ENCODE measurements at regions not wholly inside any gene's neighbourhood (a gene's known extent, or its start where the extent isn't known, plus 50 kb on each side); places are given as distances from the start of the nearest gene placed in this dataset.

GRCh38 chr6:126419901-126420300 lies 80.0 kb downstream of the CENPW start:
- H3K9me2 ChIP-seq (replicated peaks; ENCODE audit: low read length) = no peaks in the 10 kb centered on the region
- no peak overlapping the region for H3K4me3 ChIP-seq (ENCODE audit: low read length)
- H4K20me1 ChIP-seq (ENCODE audit: low read length) = no peaks in the 10 kb centered on the region
- intact Hi-C loops (cut with micrococcal nuclease) = no loop called here
- H2AFZ ChIP-seq (ENCODE audit: low read length) = no peak overlapping the region
- ATAC-seq (no peak), DNase-seq (no peak)
- no peak overlapping the region for H3K4me2 ChIP-seq (ENCODE audit: low read length)
- no peaks in the 10 kb centered on the region for H3F3A ChIP-seq (ENCODE audit: low read length, unreplicated experiment)
- no peaks in the 10 kb centered on the region for H3K36me3 ChIP-seq (ENCODE audit: low read depth, low read length)
- H3K27ac ChIP-seq (ENCODE audit: low read length) = no peak overlapping the region
- POLR2A ChIA-PET (ENCODE audit: unreplicated experiment) = no interaction called here
- CTCF ChIA-PET = no interaction called here
- H3K27me3 ChIP-seq (ENCODE audit: low read length) = no peaks in the 10 kb centered on the region
- BruUV-seq (replicated peaks) = no TSS peak
- H3K4me1 ChIP-seq (ENCODE audit: insufficient read depth, low read length) = no peaks in the 10 kb centered on the region
- no peak overlapping the region for H3K9ac ChIP-seq (ENCODE audit: low read length)
- no peaks in the 10 kb centered on the region for H3K9me3 ChIP-seq (ENCODE audit: low read length)
- TF ChIP-seq CTCF (conservative IDR thresholded peaks at IDR 0.05; ENCODE audit: low read depth, low read length) (no peak), EZH2 (IDR thresholded peaks at IDR 0.05; ENCODE audit: low read length, unreplicated experiment) (no peak)
- H3K79me2 ChIP-seq (ENCODE audit: low read length) = no peaks in the 10 kb centered on the region

DNA sequence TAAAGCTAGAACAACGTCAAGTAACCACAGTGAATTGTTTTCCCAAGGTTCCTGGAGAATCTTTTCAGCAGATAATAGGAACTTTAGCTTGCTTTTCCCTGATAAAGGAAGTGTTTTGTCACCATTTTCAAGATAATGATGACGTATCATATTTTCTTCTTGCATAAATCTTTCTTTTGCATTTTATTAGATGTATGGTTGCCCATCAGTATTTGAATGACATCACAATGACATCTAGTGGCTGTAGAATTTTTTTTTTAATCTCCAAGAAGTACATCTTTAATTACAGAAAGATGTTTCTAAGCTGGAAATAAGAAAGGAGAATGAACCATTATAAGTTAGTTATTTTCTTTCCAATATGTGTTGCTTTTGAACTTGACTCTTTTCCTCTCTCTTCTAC lies 83.0 kb downstream of the CENPW start:
- Histone ChIP-seq H3K36me3 (ENCODE audit: low read depth, low read length) (no peaks in the 10 kb centered on the region), H3K9me2 (replicated peaks; ENCODE audit: low read length) (no peaks in the 10 kb centered on the region), H3K4me3 (ENCODE audit: low read length) (no peak overlapping the region), H3K79me2 (ENCODE audit: low read length) (no peaks in the 10 kb centered on the region), H3K9ac (ENCODE audit: low read length) (no peak overlapping the region), H3K4me1 (ENCODE audit: insufficient read depth, low read length) (no peaks in the 10 kb centered on the region), H4K20me1 (ENCODE audit: low read length) (no peaks in the 10 kb centered on the region), H3K27ac (ENCODE audit: low read length) (no peak overlapping the region), H3K4me2 (ENCODE audit: low read length) (no peak overlapping the region), H3F3A (ENCODE audit: low read length, unreplicated experiment) (no peaks in the 10 kb centered on the region), H3K27me3 (ENCODE audit: low read length) (no peaks in the 10 kb centered on the region; the same call in 1 of the 2 replicates), H2AFZ (ENCODE audit: low read length) (no peak overlapping the region), H3K9me3 (ENCODE audit: low read length) (no peaks in the 10 kb centered on the region)
- CTCF ChIA-PET = no interaction called here
- no TSS peak for BruUV-seq (replicated peaks)
- intact Hi-C loops (cut with micrococcal nuclease) = loop anchor here (2.0 kb wide), 1 partner anchor 246 kb away; no protein-coding TSS in a partner anchor
- TF ChIP-seq CTCF (conservative IDR thresholded peaks at IDR 0.05; ENCODE audit: low read depth, low read length) = no peak
- TF ChIP-seq EZH2phosphoT487 (IDR thresholded peaks at IDR 0.05; ENCODE audit: borderline replicate concordance, low read length) = no peak
- no peak for TF ChIP-seq EZH2 (IDR thresholded peaks at IDR 0.05; ENCODE audit: low read length, unreplicated experiment)
- DNase-seq (peak; percentile 5), ATAC-seq (no peak)
- POLR2A ChIA-PET (ENCODE audit: unreplicated experiment) = no interaction called here

DNA sequence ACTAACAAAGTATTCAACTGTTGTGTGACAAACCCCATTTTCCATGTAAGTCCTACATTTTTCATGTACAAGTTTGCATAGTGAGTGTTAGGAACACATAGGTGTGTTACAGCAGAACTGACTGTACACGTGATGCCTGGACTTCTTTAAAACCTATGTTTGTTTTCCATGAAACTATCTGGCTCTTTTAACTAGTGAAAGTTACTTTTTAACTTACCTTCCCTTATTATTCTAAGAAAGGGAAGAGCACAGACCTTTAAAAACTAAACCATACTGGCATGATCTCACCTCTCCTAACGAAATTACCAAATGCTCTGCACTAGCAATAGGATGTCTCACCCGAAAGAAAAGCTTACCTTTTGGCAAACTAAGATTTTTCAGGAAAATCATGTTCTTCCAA lies 87.8 kb downstream of the CENPW start:
- Histone ChIP-seq H3K9me3 (ENCODE audit: low read length) (no peaks in the 10 kb centered on the region), H2AFZ (ENCODE audit: low read length) (no peak overlapping the region), H3K27me3 (ENCODE audit: low read length) (no peaks in the 10 kb centered on the region; the same call in 1 of the 2 replicates), H4K20me1 (ENCODE audit: low read length) (no peaks in the 10 kb centered on the region), H3F3A (ENCODE audit: low read length, unreplicated experiment) (no peaks in the 10 kb centered on the region), H3K79me2 (ENCODE audit: low read length) (no peaks in the 10 kb centered on the region), H3K9ac (ENCODE audit: low read length) (no peak overlapping the region), H3K4me3 (ENCODE audit: low read length) (no peak overlapping the region), H3K4me2 (ENCODE audit: low read length) (no peak overlapping the region), H3K27ac (ENCODE audit: low read length) (no peak overlapping the region), H3K9me2 (replicated peaks; ENCODE audit: low read length) (no peaks in the 10 kb centered on the region), H3K4me1 (ENCODE audit: insufficient read depth, low read length) (no peaks in the 10 kb centered on the region), H3K36me3 (ENCODE audit: low read depth, low read length) (no peaks in the 10 kb centered on the region)
- intact Hi-C loops (cut with micrococcal nuclease) = no loop called here
- DNase-seq (no peak), ATAC-seq (no peak)
- TF ChIP-seq EZH2phosphoT487 (IDR thresholded peaks at IDR 0.05; ENCODE audit: borderline replicate concordance, low read length) (no peak), CTCF (conservative IDR thresholded peaks at IDR 0.05; ENCODE audit: low read depth, low read length) (no peak), EZH2 (IDR thresholded peaks at IDR 0.05; ENCODE audit: low read length, unreplicated experiment) (no peak)
- CTCF ChIA-PET = no interaction called here
- no TSS peak for BruUV-seq (replicated peaks)
- POLR2A ChIA-PET (ENCODE audit: unreplicated experiment) = no interaction called here
